ENCODE measurements at regions not wholly inside any gene's neighbourhood (a gene's known extent, or its start where the extent isn't known, plus 50 kb on each side); places are given as distances from the start of the nearest gene placed in this dataset.

DNA sequence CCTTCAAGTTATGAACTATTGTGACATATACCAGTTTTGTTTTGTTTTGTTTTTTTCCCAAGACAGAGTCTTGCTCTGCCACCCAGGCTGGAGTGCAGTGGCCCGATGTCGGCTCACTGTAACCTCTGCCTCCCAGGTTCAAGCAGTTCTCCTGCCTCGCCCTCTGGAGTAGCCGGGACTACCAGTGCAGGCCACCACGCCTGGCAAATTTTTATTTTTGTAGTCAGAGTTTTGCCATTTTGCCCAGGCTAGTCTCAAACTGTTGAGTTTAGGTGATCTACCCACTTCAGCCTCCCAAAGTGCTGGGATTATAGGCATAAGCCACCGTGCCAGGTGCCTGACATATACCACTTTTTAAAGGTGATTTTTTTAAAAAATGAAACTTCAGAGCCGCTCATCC, 74.6 kb downstream of the ARRDC4 start:
- TF ChIP-seq EZH2 (IDR thresholded peaks at IDR 0.05; ENCODE audit: insufficient read depth, poor library complexity, severe bottlenecking) (no peak), EZH2phosphoT487 (IDR thresholded peaks at IDR 0.05; ENCODE audit: insufficient read depth, low read depth) (no peak)
